K562 (cell line): ENCODE measurements at regions not wholly inside any gene's neighbourhood (a gene's known extent, or its start where the extent isn't known, plus 50 kb on each side); places are given as distances from the start of the nearest gene placed in this dataset.

ENCODE experiments used
- ATAC-seq: fragments of 200-7000 bp; cut with Tn5 transposase; 3 replicates; pipeline ENCODE4 v1.9.1; 2020; ENCODE audit warnings: moderate library complexity
- BruUV-seq: library from RNA; stranded (reverse); fragments of 400-500 nt; replicated peaks from 2 replicates; lab custom pipeline; 2021; lab: Mats Ljungman, UMichigan
- CTCF ChIA-PET: fragments of 300-600 bp; formaldehyde crosslinking; extraction: SDS; loops from one replicate; lab custom pipeline; 2021; ENCODE audit warnings: low intra/inter-chr PET ratio; lab: Yijun Ruan, JAX
- POLR2A ChIA-PET: fragments of 300-600, 350-650 bp; sonication (Branson Sonifier 250); formaldehyde crosslinking; extraction: SDS; loops from one replicate; lab custom pipeline; 2021; ENCODE audit warnings: antibody characterized with exemption, inconsistent platforms; lab: Yijun Ruan, JAX
- DNase-seq, 4 experiments: peaks; one replicate each; pipeline versions ENCODE4 v3.0.0 to v3.0.0-alpha.2; 2011 to 2018; ENCODE audit warnings: low spot score in 3 of 4, mixed read lengths in 3 of 4; ENCODE audit errors: extremely low read depth in 1 of 4
- FAIRE-seq: peaks from 2 replicates; lab custom pipeline; 2011; peaks lifted over from hg19 to GRCh38; lab: Jason Lieb, UNC
- H2AFZ ChIP-seq: 2 replicates; pipeline ENCODE4 v1.6.0; 2011; ENCODE audit warnings: low read depth, low read length, control low read depth, inconsistent platforms
- H3K27ac ChIP-seq: fragments of 200-600 bp; 3 replicates; pipeline ENCODE4 v1.8.0; 2011; ENCODE audit warnings: low read depth, mild to moderate bottlenecking, control low read depth, inconsistent platforms, low read length, moderate library complexity, mixed read lengths; ENCODE audit errors: extremely low read depth
- H3K27me3 ChIP-seq, 2 experiments: fragments of 300-600 bp in 1 of 2; 2 replicates in 1 of 2; 3 replicates in 1 of 2; pipeline versions ENCODE4 v1.6.0 to v1.8.0; 2011; ENCODE audit warnings: inconsistent platforms in 2 of 2, low read length in 2 of 2, mild to moderate bottlenecking in 1 of 2, mixed read lengths in 1 of 2, moderate library complexity in 1 of 2; ENCODE audit not compliant: control insufficient read depth in 2 of 2, insufficient read depth in 2 of 2
- H3K36me3 ChIP-seq: fragments of 300-600 bp; 3 replicates; pipeline ENCODE4 v1.8.0; 2011; ENCODE audit warnings: mild to moderate bottlenecking, low read length, inconsistent platforms; ENCODE audit not compliant: control insufficient read depth, insufficient read depth
- H3K4me1 ChIP-seq, 2 experiments: fragments of 200-600 bp in 1 of 2; replicated peaks in 1 of 2; 2 replicates in 1 of 2; 3 replicates in 1 of 2; pipeline versions ENCODE4 v1.5.1 to v1.8.0; 2011; ENCODE audit warnings: inconsistent platforms in 2 of 2, low read length in 2 of 2, mild to moderate bottlenecking in 1 of 2, mixed read lengths in 1 of 2, moderate library complexity in 1 of 2; ENCODE audit not compliant: control insufficient read depth in 2 of 2, insufficient read depth in 2 of 2
- H3K4me2 ChIP-seq: 2 replicates; pipeline ENCODE4 v1.6.1; 2011; ENCODE audit warnings: low read length, control low read depth, inconsistent platforms, mixed read lengths; ENCODE audit not compliant: insufficient read depth
- H3K4me3 ChIP-seq: fragments of 200-600 bp; sonication (generic), shearing (Covaris generic); 2 replicates; pipeline ENCODE4 v1.5.1; 2016; ENCODE audit warnings: control low read depth, inconsistent platforms
- H3K79me2 ChIP-seq: fragments of 200-600 bp; 3 replicates; pipeline ENCODE4 v1.8.0; 2011; ENCODE audit warnings: low read length, inconsistent platforms; ENCODE audit not compliant: control insufficient read depth, insufficient read depth
- H3K9ac ChIP-seq, 2 experiments: 2 replicates each; pipeline versions ENCODE4 v1.6.0 to v1.6.1; 2011; ENCODE audit warnings: low read depth in 2 of 2, low read length in 2 of 2, control low read depth in 1 of 2, inconsistent platforms in 1 of 2, mild to moderate bottlenecking in 1 of 2, mixed read lengths in 1 of 2; ENCODE audit not compliant: insufficient read depth in 1 of 2
- H3K9me1 ChIP-seq: one replicate; pipeline ENCODE4 v1.6.0; 2011; ENCODE audit warnings: inconsistent platforms, mild to moderate bottlenecking, low read length, moderate library complexity; ENCODE audit not compliant: control insufficient read depth, insufficient read depth
- H3K9me3 ChIP-seq: replicated peaks from 2 replicates; pipeline ENCODE4 v1.5.1; 2011; ENCODE audit warnings: low read depth, low read length, inconsistent platforms; ENCODE audit not compliant: control insufficient read depth, insufficient read depth
- H4K20me1 ChIP-seq: replicated peaks from 2 replicates; pipeline ENCODE4 v1.6.1; 2011; ENCODE audit warnings: low read length, inconsistent platforms, mixed read lengths; ENCODE audit not compliant: control insufficient read depth, insufficient read depth
- CAMTA2 ChIP-seq: fragments of 250-450 bp; sonication (Bioruptor Pico); conservative IDR thresholded peaks from 2 replicates; pipeline ENCODE4 v1.5.1; 2022
- ELF1 ChIP-seq: fragments of 200-800 bp; sonication (Bioruptor generic); IDR thresholded peaks from 2 replicates; pipeline ENCODE4 v1.6.1; 2016; ENCODE audit warnings: missing genetic modification characterization, missing compliant biosample characterization
- ETS2 ChIP-seq: IDR thresholded peaks from 2 replicates; pipeline ENCODE4 v1.6.1; 2016; ENCODE audit warnings: borderline replicate concordance, missing genetic modification characterization, mild to moderate bottlenecking, moderate library complexity, missing compliant biosample characterization; ENCODE audit not compliant: poor library complexity, severe bottlenecking
- HOXB6 ChIP-seq: fragments of 250-450 bp; sonication (Bioruptor Pico); IDR thresholded peaks from 2 replicates; pipeline ENCODE4 v1.5.1; 2022; ENCODE audit warnings: mild to moderate bottlenecking, borderline replicate concordance
- KLF13 ChIP-seq: fragments of 450-650 bp; IDR thresholded peaks from 2 replicates; pipeline ENCODE4 v1.6.1; 2016; ENCODE audit warnings: missing genetic modification characterization, low read depth, mild to moderate bottlenecking, missing compliant biosample characterization, moderate library complexity, borderline replicate concordance
- WGBS: fragments of 100-300 bp; shearing (Covaris generic); methylation state at CpG from one replicate; pipeline ENCODE4 v1.1.6; 2016; ENCODE audit warnings: low coverage, mixed read lengths; ENCODE audit not compliant: insufficient coverage; ENCODE audit errors: missing lambda C conversion rate; 5-methylcytosine and 5-hydroxymethylcytosine counted together
- in situ Hi-C: fragments of 300-500 bp; cut with MboI; formaldehyde crosslinking; loops from 4 replicates; pipeline ENCODE4 v1.15.0; 2018; ENCODE audit warnings: inconsistent platforms, mixed read lengths
- intact Hi-C: fragments of 100-400 bp; cut with micrococcal nuclease; formaldehyde crosslinking; loops from 2 replicates; pipeline ENCODE4 v1.14.2; 2022

GRCh38 chr6:135567375-135568083, 70.0 kb upstream of the AHI1 start:
- Histone ChIP-seq H2AFZ (no peak overlapping the region), H3K4me3 (no peak overlapping the region), H3K36me3 (no peaks in the 10 kb centered on the region), H3K79me2 (no peaks in the 10 kb centered on the region), H3K4me1 (no peaks in the 10 kb centered on the region), H3K27me3 (0 out of 5 replicates have a peak, but pooled peaks cover 0 to 6% of the 10 kb centered on the region in 2 experiments), H3K9me3 (no peaks in the 10 kb centered on the region), H3K4me2 (no peak overlapping the region), H3K9me1 (no peaks in the 10 kb centered on the region), H3K9ac (no peak overlapping the region), H3K27ac (no peak overlapping the region), H4K20me1 (no peaks in the 10 kb centered on the region)
- intact Hi-C loops (no loop called here), in situ Hi-C loops (no loop called here)
- TF ChIP-seq CAMTA2 (CRISPR knock-in tag) (no peak), ELF1 (tag) (no peak), KLF13 (no peak), HOXB6 (CRISPR knock-in tag) (no peak), ETS2 (tag) (no peak)
- FAIRE-seq (no peak), ATAC-seq (no peak), DNase-seq (no peak)
- POLR2A ChIA-PET = interaction anchor here (0.7 kb wide), 1 partner anchor 11 kb away, joined by 8 read pairs; no protein-coding TSS in a partner anchor
- whole genome bisulfite sequencing = 2% methylated on average over 2 of the region's 2 CpGs
- CTCF ChIA-PET = no interaction called here
- BruUV-seq = no TSS peak
